Fibroblast of lung (primary cell): ENCODE measurements at regions not wholly inside any gene's neighbourhood (a gene's known extent, or its start where the extent isn't known, plus 50 kb on each side); places are given as distances from the start of the nearest gene placed in this dataset.

Experiments used
- DNase-seq, 2 donors: peaks; one replicate each; pipeline versions ENCODE4 v3.0.0 to v3.0.0-alpha.2; 2010; ENCODE audit warnings: low read depth in 2 of 2
- H2AFZ ChIP-seq: 2 replicates; pipeline ENCODE4 v1.5.1; 2012; ENCODE audit warnings: low read length, control low read depth, inconsistent platforms
- H3K27ac ChIP-seq: 2 replicates; pipeline ENCODE4 v1.5.1; 2011; ENCODE audit warnings: low read length, control low read depth; ENCODE audit not compliant: insufficient read depth
- H3K27me3 ChIP-seq: 2 replicates; pipeline ENCODE4 v1.5.1; 2011; ENCODE audit warnings: mild to moderate bottlenecking, low read length; ENCODE audit not compliant: control insufficient read depth, insufficient read depth
- H3K36me3 ChIP-seq: 2 replicates; pipeline ENCODE4 v1.5.1; 2011; ENCODE audit warnings: low read length; ENCODE audit not compliant: control insufficient read depth, insufficient read depth
- H3K4me1 ChIP-seq: 2 replicates; pipeline ENCODE4 v1.5.1; 2011; ENCODE audit warnings: low read length; ENCODE audit not compliant: control insufficient read depth, insufficient read depth; ENCODE audit errors: extremely low read depth
- H3K4me2 ChIP-seq: 2 replicates; pipeline ENCODE4 v1.5.1; 2011; ENCODE audit warnings: low read length, control low read depth; ENCODE audit not compliant: insufficient read depth; ENCODE audit errors: extremely low read depth
- H3K4me3 ChIP-seq, 4 experiments: fragments of 200-600 bp in 1 of 4; sonication (generic) in 1 of 4; replicated peaks in 1 of 4; 2 replicates each; pipeline ENCODE4 v1.5.1; 2011 to 2016; ENCODE audit warnings: low read length in 4 of 4, low read depth in 3 of 4, mild to moderate bottlenecking in 3 of 4, control low read depth in 2 of 4, inconsistent platforms in 1 of 4, mixed read lengths in 1 of 4; ENCODE audit not compliant: insufficient read depth in 1 of 4; ENCODE audit errors: control extremely low read depth in 1 of 4
- H3K79me2 ChIP-seq: 2 replicates; pipeline ENCODE4 v1.5.1; 2012; ENCODE audit warnings: mild to moderate bottlenecking, low read length, inconsistent platforms; ENCODE audit not compliant: control insufficient read depth, insufficient read depth
- H3K9ac ChIP-seq: 2 replicates; pipeline ENCODE4 v1.5.1; 2011; ENCODE audit warnings: mild to moderate bottlenecking, low read length, control low read depth; ENCODE audit not compliant: insufficient read depth
- H3K9me3 ChIP-seq: 2 replicates; pipeline ENCODE4 v1.5.1; 2012; ENCODE audit warnings: low read depth, low read length; ENCODE audit not compliant: control insufficient read depth, insufficient read depth
- H4K20me1 ChIP-seq: 2 replicates; pipeline ENCODE4 v1.5.1; 2011; ENCODE audit warnings: low read length; ENCODE audit not compliant: control insufficient read depth, insufficient read depth; ENCODE audit errors: extremely low read depth
- EZH2 ChIP-seq: IDR thresholded peaks from 2 replicates; pipeline ENCODE4 v1.5.1; 2012; ENCODE audit warnings: low read length, control low read depth, mild to moderate bottlenecking; ENCODE audit errors: missing control alignments
- TF ChIP-seq, protein P1 (sequence below), 2 donors: IDR thresholded peaks in 1 of 2; conservative IDR thresholded peaks in 1 of 2; 1 replicate in 1 of 2; 2 replicates in 1 of 2; pipeline ENCODE4 v1.5.1; 2011 to 2012; ENCODE audit warnings: low read length in 2 of 2, control low read depth in 1 of 2, inconsistent platforms in 1 of 2, low read depth in 1 of 2, mild to moderate bottlenecking in 1 of 2

DNA sequence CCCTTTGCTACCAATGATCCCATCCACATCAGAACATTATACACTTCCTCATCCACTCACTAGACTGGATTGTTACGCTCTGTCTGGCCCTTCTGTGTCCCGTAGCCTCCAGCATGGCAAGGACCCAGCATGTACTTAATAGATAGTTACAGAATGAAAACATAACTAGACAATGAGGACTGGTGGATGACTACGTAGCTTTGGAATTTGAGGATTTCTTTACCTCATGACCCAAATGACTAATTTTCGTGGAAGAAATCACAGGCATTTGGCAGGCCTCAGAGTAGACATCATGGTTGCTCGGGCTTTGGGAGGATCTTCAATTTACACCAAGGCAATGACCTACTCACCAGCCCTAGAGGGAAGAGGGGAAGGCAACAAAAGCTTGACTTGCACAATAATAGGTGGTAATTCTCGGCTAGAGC lies 299.8 kb downstream of the TLE1 start:
- Histone ChIP-seq H3K4me3 (no peak overlapping the region), H3K9ac (no peak overlapping the region), H2AFZ (peak overlapping the region; percentile 49)

DNA sequence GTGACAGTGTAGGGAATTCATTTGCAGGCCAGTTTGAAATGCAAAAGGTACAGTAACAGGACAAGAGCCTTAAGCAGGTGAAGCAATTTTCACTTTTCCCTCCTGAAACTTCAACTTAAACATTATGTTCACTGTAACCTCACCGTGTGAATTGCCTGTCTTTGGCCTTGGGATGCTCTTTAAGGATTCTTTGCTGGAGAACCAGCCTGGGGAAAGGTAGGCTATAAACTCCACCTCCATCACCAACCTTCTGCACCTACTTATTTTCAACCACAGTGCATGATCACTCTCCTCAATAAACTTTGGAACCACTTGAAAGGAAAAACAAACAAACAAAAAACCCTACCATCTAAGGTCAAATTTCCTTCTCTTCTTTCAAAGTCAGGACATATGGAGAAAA lies 300.5 kb downstream of the TLE1 start:
- H3K79me2 ChIP-seq: no peaks in the 10 kb centered on the region
- no peak overlapping the region for H2AFZ ChIP-seq
- H3K9ac ChIP-seq: no peak overlapping the region
- peak overlapping the region; percentile 48 for H3K27ac ChIP-seq
- H3K9me3 ChIP-seq: no peaks in the 10 kb centered on the region
- H3K4me1 ChIP-seq: peaks cover 10% of the 10 kb centered on the region
- H3K4me2 ChIP-seq: no peak overlapping the region
- no peak for DNase-seq
- TF ChIP-seq, protein P1, sequence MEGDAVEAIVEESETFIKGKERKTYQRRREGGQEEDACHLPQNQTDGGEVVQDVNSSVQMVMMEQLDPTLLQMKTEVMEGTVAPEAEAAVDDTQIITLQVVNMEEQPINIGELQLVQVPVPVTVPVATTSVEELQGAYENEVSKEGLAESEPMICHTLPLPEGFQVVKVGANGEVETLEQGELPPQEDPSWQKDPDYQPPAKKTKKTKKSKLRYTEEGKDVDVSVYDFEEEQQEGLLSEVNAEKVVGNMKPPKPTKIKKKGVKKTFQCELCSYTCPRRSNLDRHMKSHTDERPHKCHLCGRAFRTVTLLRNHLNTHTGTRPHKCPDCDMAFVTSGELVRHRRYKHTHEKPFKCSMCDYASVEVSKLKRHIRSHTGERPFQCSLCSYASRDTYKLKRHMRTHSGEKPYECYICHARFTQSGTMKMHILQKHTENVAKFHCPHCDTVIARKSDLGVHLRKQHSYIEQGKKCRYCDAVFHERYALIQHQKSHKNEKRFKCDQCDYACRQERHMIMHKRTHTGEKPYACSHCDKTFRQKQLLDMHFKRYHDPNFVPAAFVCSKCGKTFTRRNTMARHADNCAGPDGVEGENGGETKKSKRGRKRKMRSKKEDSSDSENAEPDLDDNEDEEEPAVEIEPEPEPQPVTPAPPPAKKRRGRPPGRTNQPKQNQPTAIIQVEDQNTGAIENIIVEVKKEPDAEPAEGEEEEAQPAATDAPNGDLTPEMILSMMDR (conservative IDR thresholded peaks at IDR 0.05 in 1 of 2, IDR thresholded peaks at IDR 0.05 in 1 of 2; ENCODE audit: low read depth in 1 of 2, low read length in 2 of 2): no peak
- TF ChIP-seq EZH2: no peak
- H3K27me3 ChIP-seq: no peaks in the 10 kb centered on the region
- no peaks in the 10 kb centered on the region for H4K20me1 ChIP-seq
- H3K4me3 ChIP-seq: no peak overlapping the region
- H3K36me3 ChIP-seq: no peaks in the 10 kb centered on the region

More for the DNA sequence above, 299.8 kb downstream of the TLE1 start:
- peak; percentile 94 to 100 for DNase-seq
- Histone ChIP-seq H4K20me1 (no peaks in the 10 kb centered on the region), H3K79me2 (no peaks in the 10 kb centered on the region), H3K4me1 (peaks cover 10% of the 10 kb centered on the region), H3K27ac (peak overlapping the region; percentile 48), H3K27me3 (no peaks in the 10 kb centered on the region), H3K36me3 (no peaks in the 10 kb centered on the region), H3K4me2 (no peak overlapping the region), H3K9me3 (no peaks in the 10 kb centered on the region)
- TF ChIP-seq, protein P1 (conservative IDR thresholded peaks at IDR 0.05 in 1 of 2, IDR thresholded peaks at IDR 0.05 in 1 of 2; ENCODE audit: low read depth in 1 of 2, low read length in 2 of 2): no peak
- no peak for TF ChIP-seq EZH2

DNA sequence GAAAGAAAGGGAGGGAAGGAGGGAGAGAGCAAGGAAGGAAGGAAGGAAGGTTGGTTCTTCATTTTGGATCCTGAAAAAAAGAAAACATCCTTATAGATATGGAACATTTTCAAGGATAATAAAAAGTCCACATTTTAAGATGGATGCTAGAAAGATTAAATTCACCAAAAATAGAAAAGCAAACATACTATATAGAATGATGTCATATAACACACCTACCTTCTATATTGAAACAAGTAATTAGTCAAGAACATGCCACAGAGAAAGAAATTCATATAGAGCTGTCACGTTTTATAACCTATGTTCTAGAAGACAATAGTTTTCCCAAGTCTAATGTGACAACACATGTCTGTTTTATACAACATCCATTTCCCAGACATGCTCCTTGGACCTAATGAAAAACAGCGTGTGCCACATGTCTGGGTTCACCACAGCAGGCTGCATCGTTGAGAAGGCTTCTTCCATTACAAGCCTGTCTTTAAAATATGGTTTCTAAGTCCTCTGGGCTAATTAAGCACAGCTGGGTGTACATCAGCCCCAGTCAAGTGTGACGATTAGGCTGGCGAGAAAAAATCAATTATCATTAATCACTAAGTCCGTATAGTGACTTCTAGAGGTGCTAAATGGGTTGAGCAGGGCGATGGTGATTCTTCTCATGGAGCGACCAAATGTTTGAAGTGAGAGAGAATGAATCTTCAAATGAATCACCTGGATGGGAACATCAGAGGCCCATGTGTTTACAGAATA lies 301.8 kb downstream of the TLE1 start:
- no peaks in the 10 kb centered on the region for H3K79me2 ChIP-seq
- no peak overlapping the region for H3K4me3 ChIP-seq
- H4K20me1 ChIP-seq: no peaks in the 10 kb centered on the region
- no peak overlapping the region for H3K27ac ChIP-seq
- H3K4me1 ChIP-seq: peaks cover 10% of the 10 kb centered on the region
- H3K27me3 ChIP-seq: no peaks in the 10 kb centered on the region
- no peak overlapping the region for H3K4me2 ChIP-seq
- no peak overlapping the region for H2AFZ ChIP-seq
- H3K9me3 ChIP-seq: no peaks in the 10 kb centered on the region
- no peaks in the 10 kb centered on the region for H3K36me3 ChIP-seq
- DNase-seq: no peak
- no peak for TF ChIP-seq EZH2
- TF ChIP-seq, protein P1 (conservative IDR thresholded peaks at IDR 0.05 in 1 of 2, IDR thresholded peaks at IDR 0.05 in 1 of 2; ENCODE audit: low read depth in 1 of 2, low read length in 2 of 2): no peak
- H3K9ac ChIP-seq: no peak overlapping the region
